HTR-8/SVneo (cell line): ENCODE measurements at regions not wholly inside any gene's neighbourhood (a gene's known extent, or its start where the extent isn't known, plus 50 kb on each side); places are given as distances from the start of the nearest gene placed in this dataset.

Source experiments
- DNase-seq: peaks from one replicate; pipeline ENCODE4 v3.0.0; 2011; ENCODE audit warnings: low spot score, mixed read lengths; ENCODE audit not compliant: insufficient read length
- FAIRE-seq: peaks from 2 replicates; lab custom pipeline; 2011; peaks lifted over from hg19 to GRCh38; lab: Jason Lieb, UNC

- FAIRE-seq: no peak
- DNase-seq: peak; percentile 67
Measured at GRCh38 chr9:36728651-36729520, 156.2 kb downstream of the MELK start.

- FAIRE-seq (no peak), DNase-seq (no peak)
Measured at GRCh38 chr9:36729906-36730305, 157.2 kb downstream of the MELK start.

- no peak for FAIRE-seq
- DNase-seq: no peak
Measured at GRCh38 chr9:36730414-36730813, 157.7 kb downstream of the MELK start.

- DNase-seq: no peak
- FAIRE-seq: no peak
Measured at GRCh38 chr9:36731068-36731956, 158.6 kb downstream of the MELK start.

- FAIRE-seq (no peak), DNase-seq (no peak)
Measured at GRCh38 chr9:36734737-36735136, 162.0 kb downstream of the MELK start.

GRCh38 chr9:36736648-36737047 lies 164.0 kb downstream of the MELK start:
- DNase-seq: no peak
- no peak for FAIRE-seq

- no peak for FAIRE-seq
- DNase-seq: peak; percentile 18
Measured at GRCh38 chr9:36738318-36738976, 165.8 kb downstream of the MELK start.

GRCh38 chr9:36739373-36740116 lies 166.8 kb downstream of the MELK start:
- FAIRE-seq (no peak), DNase-seq (no peak)

- no peak for DNase-seq
- FAIRE-seq: no peak
Measured at GRCh38 chr9:36742264-36742663, 169.6 kb downstream of the MELK start.

- FAIRE-seq (no peak), DNase-seq (no peak)
Measured at GRCh38 chr9:36744678-36745077, 172.0 kb downstream of the MELK start.

GRCh38 chr9:36745977-36746376 lies 173.3 kb downstream of the MELK start:
- no peak for FAIRE-seq
- no peak for DNase-seq

- DNase-seq: no peak
- FAIRE-seq: no peak
Measured at GRCh38 chr9:36746415-36746814, 173.7 kb downstream of the MELK start.

GRCh38 chr9:36748322-36748899 lies 175.7 kb downstream of the MELK start:
- DNase-seq (peak; percentile 56), FAIRE-seq (no peak)

- FAIRE-seq: no peak
- no peak for DNase-seq
Measured at GRCh38 chr9:36749461-36749860, 176.8 kb downstream of the MELK start.

GRCh38 chr9:36750630-36751029 lies 177.9 kb downstream of the MELK start:
- FAIRE-seq (no peak), DNase-seq (no peak)

- FAIRE-seq: no peak
- DNase-seq: no peak
Measured at GRCh38 chr9:36755019-36755418, 182.3 kb downstream of the MELK start.

GRCh38 chr9:36759141-36759540 lies 186.4 kb downstream of the MELK start:
- FAIRE-seq (no peak), DNase-seq (no peak)

GRCh38 chr9:36759976-36760375 lies 187.3 kb downstream of the MELK start:
- DNase-seq (no peak), FAIRE-seq (no peak)

- DNase-seq (no peak), FAIRE-seq (no peak)
Measured at GRCh38 chr9:36760667-36761420, 188.1 kb downstream of the MELK start.
